ENCODE measurements at regions not wholly inside any gene's neighbourhood (a gene's known extent, or its start where the extent isn't known, plus 50 kb on each side); places are given as distances from the start of the nearest gene placed in this dataset.

- no peaks in the 10 kb centered on the region for H3K36me3 ChIP-seq (ENCODE audit: control insufficient read depth, insufficient read depth, low read length)
- no peaks in the 10 kb centered on the region for H3K27me3 ChIP-seq (ENCODE audit: control insufficient read depth, insufficient read depth, low read length)
- no peak for TF ChIP-seq CTCF (IDR thresholded peaks at IDR 0.05)
- no peaks in the 10 kb centered on the region for H3K9me3 ChIP-seq (ENCODE audit: control insufficient read depth, low read length)
- no peak overlapping the region for H3K9ac ChIP-seq
- no peaks in the 10 kb centered on the region for H3K79me2 ChIP-seq
- H3K4me1 ChIP-seq = no peaks in the 10 kb centered on the region
- no peak overlapping the region for H2AFZ ChIP-seq
- H3K4me3 ChIP-seq (ENCODE audit: low read depth, low read length) = no peak overlapping the region
- H3K4me2 ChIP-seq (ENCODE audit: low read length) = no peak overlapping the region
- no peak overlapping the region for H3K27ac ChIP-seq
These were observed 728.5 kb upstream of the MARCKS start for GRCh38 chr6:113128661-113129060.

GRCh38 chr6:113129991-113130390 is 727.2 kb upstream of the MARCKS start:
- Histone ChIP-seq H2AFZ (no peak overlapping the region), H3K4me1 (no peaks in the 10 kb centered on the region), H3K27ac (no peak overlapping the region), H3K4me3 (ENCODE audit: low read depth, low read length) (no peak overlapping the region), H3K27me3 (ENCODE audit: control insufficient read depth, insufficient read depth, low read length) (no peaks in the 10 kb centered on the region), H3K9ac (no peak overlapping the region), H3K36me3 (ENCODE audit: control insufficient read depth, insufficient read depth, low read length) (no peaks in the 10 kb centered on the region), H3K9me3 (ENCODE audit: control insufficient read depth, low read length) (no peaks in the 10 kb centered on the region), H3K4me2 (ENCODE audit: low read length) (no peak overlapping the region), H3K79me2 (no peaks in the 10 kb centered on the region)
- no peak for TF ChIP-seq CTCF (IDR thresholded peaks at IDR 0.05)

- H3K4me3 ChIP-seq (ENCODE audit: low read depth, low read length) = no peak overlapping the region
These were observed 719.7 kb upstream of the MARCKS start for GRCh38 chr6:113137426-113137825.

GRCh38 chr6:113140721-113141120 is 716.4 kb upstream of the MARCKS start:
- Histone ChIP-seq H3K27me3 (ENCODE audit: control insufficient read depth, insufficient read depth, low read length) (no peaks in the 10 kb centered on the region), H3K36me3 (ENCODE audit: control insufficient read depth, insufficient read depth, low read length) (no peaks in the 10 kb centered on the region), H3K79me2 (no peaks in the 10 kb centered on the region), H3K9ac (no peak overlapping the region), H3K4me2 (ENCODE audit: low read length) (no peak overlapping the region), H2AFZ (no peak overlapping the region), H3K4me1 (no peaks in the 10 kb centered on the region), H3K9me3 (ENCODE audit: control insufficient read depth, low read length) (no peaks in the 10 kb centered on the region), H3K27ac (no peak overlapping the region), H3K4me3 (ENCODE audit: low read depth, low read length) (no peak overlapping the region)
- TF ChIP-seq CTCF (IDR thresholded peaks at IDR 0.05) = no peak

More at GRCh38 chr6:113137426-113137825, 719.7 kb upstream of the MARCKS start:
- Histone ChIP-seq H3K36me3 (ENCODE audit: control insufficient read depth, insufficient read depth, low read length) (no peaks in the 10 kb centered on the region), H3K27me3 (ENCODE audit: control insufficient read depth, insufficient read depth, low read length) (no peaks in the 10 kb centered on the region), H3K9ac (no peak overlapping the region), H3K79me2 (no peaks in the 10 kb centered on the region), H3K27ac (no peak overlapping the region), H3K4me2 (ENCODE audit: low read length) (no peak overlapping the region), H2AFZ (no peak overlapping the region), H3K9me3 (ENCODE audit: control insufficient read depth, low read length) (no peaks in the 10 kb centered on the region), H3K4me1 (no peaks in the 10 kb centered on the region)
- no peak for TF ChIP-seq CTCF (IDR thresholded peaks at IDR 0.05)

- H3K9me3 ChIP-seq (ENCODE audit: control insufficient read depth, low read length) = no peaks in the 10 kb centered on the region
- no peaks in the 10 kb centered on the region for H3K79me2 ChIP-seq
- H3K4me3 ChIP-seq (ENCODE audit: low read depth, low read length) = no peak overlapping the region
- H2AFZ ChIP-seq = no peak overlapping the region
- TF ChIP-seq CTCF (IDR thresholded peaks at IDR 0.05) = no peak
- H3K36me3 ChIP-seq (ENCODE audit: control insufficient read depth, insufficient read depth, low read length) = no peaks in the 10 kb centered on the region
- no peak overlapping the region for H3K4me2 ChIP-seq (ENCODE audit: low read length)
- no peaks in the 10 kb centered on the region for H3K4me1 ChIP-seq
- no peak overlapping the region for H3K27ac ChIP-seq
- H3K27me3 ChIP-seq (ENCODE audit: control insufficient read depth, insufficient read depth, low read length) = no peaks in the 10 kb centered on the region
- H3K9ac ChIP-seq = no peak overlapping the region
These were observed 715.2 kb upstream of the MARCKS start for GRCh38 chr6:113141901-113142300.
